DOHH2 (cell line): ENCODE measurements at regions not wholly inside any gene's neighbourhood (a gene's known extent, or its start where the extent isn't known, plus 50 kb on each side); places are given as distances from the start of the nearest gene placed in this dataset.

Source experiments
- CTCF ChIP-seq: fragments of 200-600 bp; sonication (generic); IDR thresholded peaks from one replicate; pipeline ENCODE4 v1.5.1; 2014; ENCODE audit warnings: antibody characterized with exemption, mild to moderate bottlenecking, low read depth, low read length; ENCODE audit not compliant: poor library complexity, severe bottlenecking
- EZH2phosphoT487 ChIP-seq: fragments of 200-600 bp; sonication (generic); IDR thresholded peaks from 2 replicates; pipeline ENCODE4 v1.6.1; 2017; ENCODE audit warnings: borderline replicate concordance, mild to moderate bottlenecking, antibody characterized with exemption, low read length, moderate library complexity, mixed read lengths

- TF ChIP-seq CTCF (no peak), EZH2phosphoT487 (no peak)
Observed at GRCh38 chr10:133024704-133025557, 62.8 kb upstream of the ADGRA1 start.
